ENCODE measurements at regions not wholly inside any gene's neighbourhood (a gene's known extent, or its start where the extent isn't known, plus 50 kb on each side); places are given as distances from the start of the nearest gene placed in this dataset.
A peak's percentile ranks its signal among the peaks of the same experiment; 100 is the strongest.

DNA sequence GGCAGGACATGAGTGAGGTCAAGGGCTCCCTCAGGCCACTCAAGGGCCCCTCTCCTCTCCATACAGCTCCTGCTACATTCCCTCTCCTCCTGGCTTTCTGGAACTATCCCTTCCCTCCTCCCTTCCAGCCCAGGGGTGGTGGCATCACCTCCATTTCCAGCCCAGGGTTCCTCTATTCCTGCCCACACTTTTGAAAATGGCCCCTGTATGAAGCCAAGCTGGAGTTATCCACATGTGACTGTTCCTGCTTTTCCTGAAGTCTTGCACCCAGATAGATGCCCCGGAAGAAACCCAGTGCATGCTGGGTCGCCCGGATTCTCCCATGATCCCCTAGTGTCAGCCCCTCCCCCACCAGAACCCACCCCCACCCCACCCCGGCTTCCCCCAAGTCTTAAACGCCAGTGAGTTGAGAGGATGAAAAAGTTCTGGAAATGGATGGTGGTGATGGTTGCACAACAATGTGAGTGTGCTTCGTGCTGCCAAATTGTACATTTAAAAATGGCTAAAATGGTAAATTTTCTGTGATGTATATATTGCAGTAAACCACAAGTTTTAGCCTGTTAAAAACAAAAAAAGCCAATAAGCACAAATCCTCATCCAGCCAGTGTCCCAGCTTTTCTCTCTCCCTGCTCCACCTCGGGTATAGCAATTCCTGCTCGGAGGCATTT lies 136.9 kb downstream of the SCARB1 start:
- peak overlapping the region; percentile 69 to 84 (median 76) for H3K4me2 ChIP-seq
- H3K4me1 ChIP-seq, result peaks cover 44 to 72% (median 52%) of the 10 kb centered on the region in 10 experiments
- no peaks in the 10 kb centered on the region for H4K20me1 ChIP-seq
- peak overlapping the region in 10 of 11 experiments; percentile 35 to 70 (median 56); a peak in 14 of 22 replicates for H3K9ac ChIP-seq
- peak overlapping the region; percentile 52 to 83 (median 72) for H3K27ac ChIP-seq
- 0 out of 22 replicates have a peak, but pooled peaks cover 0 to 3% (median 0%) of the 10 kb centered on the region in 11 experiments for H3K36me3 ChIP-seq
- no peak overlapping the region; a peak in 1 of 20 replicates for H3K4me3 ChIP-seq
- H3K9me3 ChIP-seq (replicated peaks in 1 of 11), result peaks cover 9 to 20% (median 16%) of the 10 kb centered on the region in 11 experiments; a peak in 21 of 22 replicates
- TF ChIP-seq Cebpa-rat (IDR thresholded peaks at IDR 0.05), result no peak
- H3K27me3 ChIP-seq, result no peaks in the 10 kb centered on the region

GRCh38 chr12:124725597-124726237 lies 137.9 kb downstream of the SCARB1 start:
- Histone ChIP-seq H3K36me3 (no peaks in the 10 kb centered on the region), H4K20me1 (no peaks in the 10 kb centered on the region), H3K9me3 (replicated peaks in 1 of 11) (peaks cover 6 to 14% (median 12%) of the 10 kb centered on the region in 11 experiments; a peak in 20 of 22 replicates), H3K4me2 (peak overlapping the region; percentile 26 to 84 (median 55); a peak in 19 of 22 replicates), H3K4me1 (peaks cover 39 to 76% (median 50%) of the 10 kb centered on the region in 10 experiments), H3K27me3 (no peaks in the 10 kb centered on the region), H3K27ac (peak overlapping the region in 9 of 11 experiments; percentile 38 to 83 (median 63); a peak in 15 of 22 replicates), H3K4me3 (no peak overlapping the region), H3K9ac (peak overlapping the region in 3 of 11 experiments; percentile 14 to 62 (median 46); a peak in 6 of 22 replicates)
- no peak for TF ChIP-seq Cebpa-rat (IDR thresholded peaks at IDR 0.05)

DNA sequence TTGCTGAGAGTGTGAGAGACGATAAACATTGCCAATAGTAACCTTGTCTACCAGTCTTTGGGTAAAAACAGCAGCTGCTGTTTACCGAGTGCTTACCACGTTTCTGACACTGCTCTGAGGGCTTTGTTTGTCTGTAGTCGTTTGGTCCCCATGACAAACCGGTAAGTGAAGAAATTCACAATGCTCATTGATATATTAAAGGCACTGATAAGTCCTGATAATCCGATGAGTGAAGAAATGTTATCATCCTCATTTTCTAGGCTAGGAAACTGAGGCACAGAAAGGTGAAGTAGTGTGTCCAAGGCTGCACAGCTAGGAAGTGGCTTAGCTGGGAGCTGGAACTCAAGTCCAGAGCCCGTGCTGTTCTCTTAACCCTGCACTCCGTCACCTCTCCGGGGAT lies 138.6 kb downstream of the SCARB1 start:
- Histone ChIP-seq H3K27me3 (no peaks in the 10 kb centered on the region), H3K9ac (peak overlapping the region in 3 of 11 experiments; percentile 14 to 62 (median 46); a peak in 6 of 22 replicates), H3K9me3 (replicated peaks in 1 of 11) (peaks cover 6 to 11% (median 9%) of the 10 kb centered on the region in 11 experiments; a peak in 20 of 22 replicates), H3K4me3 (no peak overlapping the region), H3K4me1 (peaks cover 38 to 76% (median 49%) of the 10 kb centered on the region in 10 experiments), H3K4me2 (peak overlapping the region; percentile 8 to 84 (median 51); a peak in 19 of 22 replicates), H3K27ac (peak overlapping the region in 5 of 11 experiments; percentile 21 to 77 (median 49); a peak in 7 of 22 replicates), H4K20me1 (no peaks in the 10 kb centered on the region), H3K36me3 (no peaks in the 10 kb centered on the region)
- TF ChIP-seq Cebpa-rat (IDR thresholded peaks at IDR 0.05), result no peak

DNA sequence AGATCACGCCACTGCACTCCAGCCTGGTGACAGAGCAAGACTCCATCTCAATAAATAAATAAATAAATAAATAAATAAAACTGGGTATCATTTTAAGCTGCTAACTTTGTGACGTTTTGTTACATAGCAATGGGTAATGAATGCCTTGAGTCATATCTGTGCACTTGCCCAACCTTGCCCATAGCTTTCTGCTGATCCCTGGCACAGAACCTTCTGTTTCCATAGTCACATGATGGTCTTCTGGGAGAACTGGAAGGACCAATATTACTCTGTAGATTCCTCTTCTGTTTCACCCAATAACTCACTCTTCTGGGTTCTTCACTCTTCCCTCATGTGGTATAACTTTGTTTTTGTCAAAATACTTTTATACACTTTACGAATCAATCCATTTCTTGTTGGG lies 140.8 kb downstream of the SCARB1 start:
- Histone ChIP-seq H3K4me2 (no peak overlapping the region), H3K9me3 (replicated peaks in 1 of 11) (no peaks in the 10 kb centered on the region), H3K27ac (no peak overlapping the region), H3K27me3 (no peaks in the 10 kb centered on the region), H3K4me3 (no peak overlapping the region), H4K20me1 (no peaks in the 10 kb centered on the region), H3K36me3 (no peaks in the 10 kb centered on the region), H3K9ac (no peak overlapping the region), H3K4me1 (peaks cover 34 to 68% (median 48%) of the 10 kb centered on the region in 10 experiments)
- TF ChIP-seq Cebpa-rat (IDR thresholded peaks at IDR 0.05), result no peak

GRCh38 chr12:124721501-124722162 lies 142.0 kb downstream of the SCARB1 start:
- TF ChIP-seq Cebpa-rat (IDR thresholded peaks at IDR 0.05), result no peak
- no peak overlapping the region for H3K27ac ChIP-seq

GRCh38 chr12:124720681-124721500 lies 142.8 kb downstream of the SCARB1 start:
- TF ChIP-seq Cebpa-rat (IDR thresholded peaks at IDR 0.05), result no peak
- Histone ChIP-seq H3K27ac (peak overlapping the region in 3 of 11 experiments; percentile 2 to 24 (median 9); a peak in 2 of 22 replicates), H3K4me2 (peak overlapping the region in 10 of 11 experiments; percentile 18 to 66 (median 44); a peak in 19 of 22 replicates), H3K9me3 (replicated peaks in 1 of 11) (no peaks in the 10 kb centered on the region), H4K20me1 (no peaks in the 10 kb centered on the region), H3K4me3 (no peak overlapping the region), H3K4me1 (peaks cover 35 to 62% (median 43%) of the 10 kb centered on the region in 10 experiments), H3K27me3 (no peaks in the 10 kb centered on the region), H3K36me3 (no peaks in the 10 kb centered on the region), H3K9ac (0 out of 22 replicates have a peak overlapping the region, but pooled peaks of 1 of the 11 experiments have one; percentile 11)

More at GRCh38 chr12:124721501-124722162, 142.0 kb downstream of the SCARB1 start:
- H3K4me1 ChIP-seq, result peaks cover 34 to 62% (median 43%) of the 10 kb centered on the region in 10 experiments
- H3K4me3 ChIP-seq, result no peak overlapping the region
- H3K9me3 ChIP-seq (replicated peaks in 1 of 11), result no peaks in the 10 kb centered on the region
- peak overlapping the region in 5 of 11 experiments; percentile 36 to 66 (median 63); a peak in 8 of 22 replicates for H3K4me2 ChIP-seq
- no peaks in the 10 kb centered on the region for H3K36me3 ChIP-seq
- no peaks in the 10 kb centered on the region for H4K20me1 ChIP-seq
- H3K27me3 ChIP-seq, result no peaks in the 10 kb centered on the region
- no peak overlapping the region for H3K9ac ChIP-seq

GRCh38 chr12:124720004-124720680 lies 143.5 kb downstream of the SCARB1 start:
- TF ChIP-seq Cebpa-rat (IDR thresholded peaks at IDR 0.05), result no peak
- Histone ChIP-seq H3K4me2 (peak overlapping the region in 10 of 11 experiments; percentile 18 to 66 (median 44); a peak in 19 of 22 replicates), H4K20me1 (no peaks in the 10 kb centered on the region), H3K36me3 (no peaks in the 10 kb centered on the region), H3K9ac (no peak overlapping the region), H3K4me3 (no peak overlapping the region), H3K27ac (peak overlapping the region in 3 of 11 experiments; percentile 2 to 24 (median 9); a peak in 2 of 22 replicates), H3K9me3 (replicated peaks in 1 of 11) (no peaks in the 10 kb centered on the region), H3K27me3 (no peaks in the 10 kb centered on the region), H3K4me1 (peaks cover 35 to 62% (median 43%) of the 10 kb centered on the region in 10 experiments)

GRCh38 chr12:124719231-124719630 lies 144.4 kb downstream of the SCARB1 start:
- Histone ChIP-seq H3K36me3 (no peaks in the 10 kb centered on the region), H3K9me3 (replicated peaks in 1 of 11) (no peaks in the 10 kb centered on the region; a peak in 1 of 22 replicates), H3K27ac (no peak overlapping the region), H3K9ac (no peak overlapping the region), H3K4me1 (peaks cover 40 to 62% (median 48%) of the 10 kb centered on the region in 10 experiments), H3K4me2 (no peak overlapping the region), H3K4me3 (no peak overlapping the region), H4K20me1 (no peaks in the 10 kb centered on the region), H3K27me3 (no peaks in the 10 kb centered on the region)
- TF ChIP-seq Cebpa-rat (IDR thresholded peaks at IDR 0.05), result no peak
